ENCODE measurements at regions not wholly inside any gene's neighbourhood (a gene's known extent, or its start where the extent isn't known, plus 50 kb on each side); places are given as distances from the start of the nearest gene placed in this dataset.

DNA sequence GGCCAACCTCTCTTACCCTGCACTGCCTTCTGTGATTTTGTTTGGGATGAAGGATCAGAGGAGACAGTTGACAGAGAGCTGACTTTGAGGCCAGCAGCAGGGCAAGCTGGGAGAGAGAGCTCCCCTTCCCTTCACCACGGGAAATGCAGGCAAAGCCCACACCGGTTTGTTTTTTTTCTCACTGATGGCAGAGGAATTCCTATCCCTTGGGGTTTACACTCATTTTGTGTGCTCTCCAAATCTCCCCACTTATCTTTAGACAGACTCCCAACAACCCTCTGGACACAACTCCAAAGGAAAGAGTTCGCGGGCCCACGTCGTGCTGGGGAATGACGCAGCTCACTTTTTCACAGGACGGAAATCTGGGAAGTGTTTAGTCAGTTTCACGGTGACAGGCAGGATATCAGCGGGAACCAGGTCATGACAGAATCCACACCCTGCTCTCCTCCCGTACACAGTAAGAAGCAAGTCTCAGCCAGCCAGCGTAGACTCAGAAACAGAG lies 68.3 kb upstream of the FAM171A1 start:
- TF ChIP-seq, protein P1, sequence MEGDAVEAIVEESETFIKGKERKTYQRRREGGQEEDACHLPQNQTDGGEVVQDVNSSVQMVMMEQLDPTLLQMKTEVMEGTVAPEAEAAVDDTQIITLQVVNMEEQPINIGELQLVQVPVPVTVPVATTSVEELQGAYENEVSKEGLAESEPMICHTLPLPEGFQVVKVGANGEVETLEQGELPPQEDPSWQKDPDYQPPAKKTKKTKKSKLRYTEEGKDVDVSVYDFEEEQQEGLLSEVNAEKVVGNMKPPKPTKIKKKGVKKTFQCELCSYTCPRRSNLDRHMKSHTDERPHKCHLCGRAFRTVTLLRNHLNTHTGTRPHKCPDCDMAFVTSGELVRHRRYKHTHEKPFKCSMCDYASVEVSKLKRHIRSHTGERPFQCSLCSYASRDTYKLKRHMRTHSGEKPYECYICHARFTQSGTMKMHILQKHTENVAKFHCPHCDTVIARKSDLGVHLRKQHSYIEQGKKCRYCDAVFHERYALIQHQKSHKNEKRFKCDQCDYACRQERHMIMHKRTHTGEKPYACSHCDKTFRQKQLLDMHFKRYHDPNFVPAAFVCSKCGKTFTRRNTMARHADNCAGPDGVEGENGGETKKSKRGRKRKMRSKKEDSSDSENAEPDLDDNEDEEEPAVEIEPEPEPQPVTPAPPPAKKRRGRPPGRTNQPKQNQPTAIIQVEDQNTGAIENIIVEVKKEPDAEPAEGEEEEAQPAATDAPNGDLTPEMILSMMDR (IDR thresholded peaks at IDR 0.05 in 4 of 5, conservative IDR thresholded peaks at IDR 0.05 in 1 of 5), result peak in 1 of 5 experiments; percentile 12
- no peak for TF ChIP-seq POLR2A (IDR thresholded peaks at IDR 0.05)

Measured in gastrocnemius medialis (tissue), 4 donors.